NK-92 treated with Interleukin-12 subunit alpha and Interleukin-12 subunit beta, amount 100 ng/mL, for 24 hours (cell line): ENCODE measurements at regions not wholly inside any gene's neighbourhood (a gene's known extent, or its start where the extent isn't known, plus 50 kb on each side); places are given as distances from the start of the nearest gene placed in this dataset.
"Not testable (repeated sequence)": the region's sequence is repeated elsewhere in the genome, so short reads cannot be mapped to it uniquely, and the experiment has no call there.

Source experiments
- DNase-seq: peaks from one replicate; lab custom pipeline; 2025; lab: John Stamatoyannopoulos, UW

DNA sequence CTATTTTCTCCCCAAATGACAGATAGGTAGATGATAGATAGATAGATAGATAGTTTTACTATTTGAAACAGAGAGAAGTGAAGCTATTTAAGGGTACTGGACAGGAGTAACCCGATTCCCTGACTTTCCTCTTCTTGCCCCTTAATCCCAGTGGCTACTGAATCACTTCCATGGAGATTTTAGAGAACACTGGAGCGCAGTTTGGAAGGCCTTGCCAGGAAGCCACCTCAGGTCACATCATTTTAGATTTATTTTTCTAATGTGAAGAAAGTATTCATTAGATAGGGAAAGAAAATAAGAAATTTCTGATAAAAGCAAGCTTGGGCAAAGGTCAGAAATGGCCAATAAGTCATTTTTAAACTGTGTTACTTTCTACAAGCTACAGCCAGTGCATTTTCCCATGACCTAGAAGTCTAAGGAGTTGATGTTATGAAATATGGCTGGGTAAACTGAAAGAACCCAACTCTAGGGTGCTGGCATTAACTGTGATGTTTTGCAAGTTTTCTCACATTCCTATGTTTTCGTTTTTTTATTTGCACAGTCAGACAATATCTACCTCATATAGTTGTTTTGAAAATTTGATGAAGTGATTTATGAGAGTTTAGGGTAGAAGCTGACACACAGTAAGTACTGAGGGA, 544.7 kb upstream of the PTGER4 start:
- no peak for DNase-seq

GRCh38 chr5:40124367-40124766, 555.3 kb upstream of the PTGER4 start:
- no peak for DNase-seq

GRCh38 chr5:40121236-40121635, 558.5 kb upstream of the PTGER4 start:
- DNase-seq, result no peak

DNA sequence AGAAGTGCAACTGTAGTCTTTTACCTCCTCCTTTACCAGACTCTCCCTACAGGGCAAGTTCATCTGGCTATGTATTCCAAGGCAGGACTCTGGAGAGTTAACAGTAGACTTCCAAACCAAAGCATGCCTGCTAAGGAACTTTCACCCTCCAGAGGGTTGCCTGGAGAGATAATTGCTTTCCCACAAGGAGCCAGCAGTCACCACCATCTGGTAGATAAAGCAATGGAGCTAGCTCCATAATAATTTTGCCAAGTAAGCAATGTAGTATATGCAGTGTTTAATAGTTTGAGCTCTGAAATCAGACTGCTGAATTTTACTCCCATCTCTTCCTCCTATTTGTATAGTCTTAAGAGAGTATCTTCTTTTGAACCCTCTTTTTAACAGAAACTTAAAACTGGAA, 566.8 kb upstream of the PTGER4 start:
- no peak for DNase-seq

GRCh38 chr5:40111036-40111435, 568.7 kb upstream of the PTGER4 start:
- DNase-seq, result not testable (repeated sequence)

GRCh38 chr5:40108764-40109390, 570.8 kb upstream of the PTGER4 start:
- not testable (repeated sequence) for DNase-seq

DNA sequence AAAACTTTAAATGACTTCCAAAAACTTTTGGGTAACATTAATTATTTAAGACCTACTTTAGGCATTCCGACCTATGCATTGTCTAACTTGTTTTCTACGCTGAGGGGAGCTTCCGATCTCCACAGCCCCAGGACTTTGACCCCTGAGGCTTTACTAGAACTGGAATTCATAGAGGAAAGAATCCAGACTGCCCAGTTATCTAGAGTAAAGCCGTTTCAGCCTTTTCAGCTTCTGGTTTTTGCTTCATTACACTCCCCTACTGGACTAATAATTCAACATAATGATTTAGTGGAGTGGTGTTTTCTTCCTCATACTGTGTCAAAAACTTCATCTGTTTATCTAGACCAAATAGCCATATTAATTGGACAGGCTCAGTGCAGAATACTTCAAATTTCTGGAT, 571.9 kb upstream of the PTGER4 start:
- not testable (repeated sequence) for DNase-seq

DNA sequence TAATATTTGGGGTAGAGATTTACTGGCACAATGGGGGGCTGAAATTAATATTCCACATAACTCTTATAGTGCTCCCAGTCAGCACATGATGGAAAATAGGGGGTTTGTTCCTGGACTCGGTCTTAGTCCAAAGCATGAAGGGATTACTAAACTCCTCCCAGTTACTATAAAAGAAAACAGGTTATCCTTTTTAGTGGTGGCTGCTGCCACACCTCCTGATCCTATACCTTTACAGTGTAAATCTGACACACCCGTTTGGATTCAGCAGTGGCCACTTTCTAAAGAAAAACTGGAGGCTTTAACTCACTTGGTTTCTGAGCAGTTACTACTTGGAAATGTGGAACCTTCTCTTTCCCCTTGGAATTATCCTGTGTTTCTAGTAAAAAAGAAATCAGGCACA, 572.9 kb upstream of the PTGER4 start:
- no peak for DNase-seq

GRCh38 chr5:40098313-40098712, 581.4 kb upstream of the PTGER4 start:
- DNase-seq, result no peak

GRCh38 chr5:40093550-40093949, 586.2 kb upstream of the PTGER4 start:
- no peak for DNase-seq

- DNase-seq, result no peak
Observed at GRCh38 chr5:40089269-40089668, 590.4 kb upstream of the PTGER4 start.

DNA sequence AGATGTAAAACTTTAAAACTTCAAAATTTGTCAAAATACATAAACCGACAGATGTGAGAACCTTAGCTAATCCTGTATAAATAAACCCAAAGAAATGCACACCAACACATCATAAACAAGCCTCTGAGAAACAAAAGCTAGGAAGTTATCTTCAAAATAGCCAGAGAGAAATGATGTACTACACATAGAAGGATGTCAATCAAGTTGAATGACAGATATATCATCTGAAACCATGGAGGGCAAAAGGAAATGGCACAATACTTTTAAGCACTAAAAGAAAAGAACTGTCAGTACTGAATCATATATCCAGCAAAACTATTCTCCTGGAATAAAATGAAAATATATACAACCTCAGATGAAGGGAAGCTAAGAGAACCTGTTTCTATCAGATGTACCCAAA, 595.1 kb upstream of the PTGER4 start:
- DNase-seq, result no peak

DNA sequence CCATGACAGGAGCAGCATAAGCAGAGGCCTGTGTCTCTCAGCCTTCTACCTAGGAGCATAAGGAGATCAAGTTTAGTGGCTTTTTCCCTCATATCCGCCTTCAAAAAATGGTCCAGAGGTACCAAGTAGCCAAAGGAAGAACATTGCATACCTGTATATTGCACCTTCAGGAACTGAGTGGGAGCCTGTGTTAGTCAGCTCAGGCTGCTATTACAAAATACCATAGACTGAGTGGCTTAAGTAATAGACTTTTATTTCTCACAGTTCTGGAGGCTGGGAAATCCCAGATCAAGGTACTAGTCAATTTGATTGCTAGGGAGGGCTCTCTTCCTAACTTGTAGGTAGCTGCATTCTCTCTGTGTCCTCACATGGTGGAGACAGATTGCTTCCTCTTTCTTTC, 597.4 kb upstream of the PTGER4 start:
- DNase-seq, result no peak

GRCh38 chr5:40080191-40080590, 599.5 kb upstream of the PTGER4 start:
- DNase-seq, result no peak

DNA sequence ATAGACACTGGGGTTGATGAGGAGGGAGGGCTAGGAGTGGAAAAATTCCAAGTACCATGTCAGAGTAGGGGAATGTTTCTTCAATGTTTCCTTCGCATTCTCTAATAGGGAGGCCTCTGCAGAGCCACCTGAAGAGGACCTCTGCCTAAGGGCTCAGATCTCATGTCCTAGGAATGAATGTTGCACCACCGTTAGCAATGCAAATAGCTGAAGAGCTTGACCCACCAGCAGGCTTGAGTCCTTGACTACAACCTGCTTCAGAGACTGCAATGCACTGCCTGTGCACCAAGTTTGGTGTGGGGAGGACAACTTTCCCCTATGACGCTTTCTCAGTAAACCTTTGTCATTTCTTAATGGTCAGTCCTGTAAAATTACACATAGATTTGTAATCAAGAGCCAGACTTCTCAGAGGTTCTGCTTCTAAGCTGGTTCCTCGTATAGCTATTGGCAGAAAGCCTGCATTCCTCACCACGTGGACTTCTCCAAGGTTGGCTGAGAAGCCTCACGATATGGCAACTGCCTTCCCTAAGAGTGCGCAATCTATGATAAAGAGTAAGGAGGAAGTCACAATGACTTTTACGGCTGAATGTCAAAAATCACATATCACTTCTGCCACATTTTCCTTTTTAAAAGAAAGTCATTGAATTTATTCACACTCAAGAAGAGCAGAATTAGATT, 600.7 kb upstream of the PTGER4 start:
- DNase-seq, result no peak

DNA sequence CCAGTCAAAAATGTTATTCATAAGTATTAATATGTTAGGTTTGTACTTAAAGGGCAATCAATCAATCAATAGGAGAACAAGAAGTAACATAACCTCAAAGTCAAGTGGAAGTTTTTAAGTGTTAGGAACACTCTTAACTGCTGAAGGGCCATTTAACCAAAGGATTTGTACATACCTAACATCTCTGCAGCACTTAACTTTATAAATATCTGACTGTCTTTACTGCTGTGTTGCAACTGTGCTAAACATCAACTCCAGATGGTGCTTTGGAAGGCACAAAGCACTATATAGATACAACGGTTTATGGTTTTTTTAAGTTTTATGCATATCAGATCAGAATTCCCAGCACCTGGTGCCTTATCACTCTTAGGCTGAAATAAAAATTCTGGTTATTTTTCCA, 604.9 kb upstream of the PTGER4 start:
- DNase-seq, result no peak

- DNase-seq, result no peak
Observed at GRCh38 chr5:40073927-40074326, 605.8 kb upstream of the PTGER4 start.

DNA sequence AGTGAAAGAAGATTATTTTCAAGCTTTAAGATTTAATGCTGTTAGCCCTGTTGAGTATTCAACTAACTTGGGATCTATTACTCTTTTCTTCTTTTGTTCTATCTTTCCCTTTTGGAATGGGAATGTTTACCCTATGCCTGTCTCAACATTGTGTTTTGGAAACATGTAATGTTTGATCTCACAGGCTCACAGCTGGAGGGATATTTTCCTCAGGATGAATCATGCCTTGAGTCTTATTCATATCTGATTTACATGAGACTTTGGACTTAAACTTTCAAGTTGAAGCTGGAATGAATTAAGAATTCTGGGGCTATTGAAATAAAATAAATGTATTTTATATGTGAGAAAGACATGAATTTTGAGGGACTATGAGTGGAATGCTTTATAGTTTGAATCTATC, 607.8 kb upstream of the PTGER4 start:
- DNase-seq, result no peak

DNA sequence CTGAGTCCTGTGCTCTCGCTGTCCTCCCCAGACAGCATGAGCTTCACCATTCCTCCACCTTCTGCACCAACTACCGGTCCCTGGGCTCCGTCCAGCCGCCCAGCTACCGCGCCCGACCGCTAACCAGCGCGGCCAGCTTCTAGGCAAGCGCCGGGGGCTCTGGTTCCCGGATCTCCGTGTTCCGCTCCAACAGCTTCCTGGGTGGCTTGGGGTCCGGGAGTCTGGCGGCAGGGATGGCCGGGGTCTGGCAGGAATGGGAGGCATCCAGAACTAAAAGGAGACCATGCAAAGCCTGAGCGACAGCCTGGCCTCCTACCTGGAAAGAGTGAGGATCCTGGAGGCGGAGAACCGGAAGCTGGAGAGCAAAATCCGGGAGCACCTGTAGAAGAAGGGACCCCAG, 613.1 kb upstream of the PTGER4 start:
- no peak for DNase-seq

- no peak for DNase-seq
Observed at GRCh38 chr5:40052808-40053207, 626.9 kb upstream of the PTGER4 start.

- no peak for DNase-seq
Observed at GRCh38 chr5:40046792-40047191, 622.0 kb upstream of the DAB2 start.

DNA sequence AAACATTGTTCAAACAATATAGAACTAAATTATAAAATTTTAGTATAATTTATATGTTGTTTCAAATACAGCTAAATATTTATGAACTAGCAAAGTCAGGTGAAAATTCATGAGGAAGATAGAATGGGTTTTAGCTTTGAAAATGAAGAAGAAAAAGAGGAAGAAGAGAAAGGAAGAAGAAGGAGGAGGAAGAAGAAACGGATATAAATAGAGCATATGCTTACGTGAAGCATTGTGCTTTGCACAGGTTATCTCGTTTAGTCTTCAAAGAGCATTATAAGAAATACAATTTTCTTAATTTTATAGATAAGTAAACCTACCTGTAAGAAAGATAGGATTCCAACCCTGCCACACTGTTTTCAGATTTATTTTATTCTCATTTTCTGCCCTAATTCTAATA, 620.6 kb upstream of the DAB2 start:
- no peak for DNase-seq

DNA sequence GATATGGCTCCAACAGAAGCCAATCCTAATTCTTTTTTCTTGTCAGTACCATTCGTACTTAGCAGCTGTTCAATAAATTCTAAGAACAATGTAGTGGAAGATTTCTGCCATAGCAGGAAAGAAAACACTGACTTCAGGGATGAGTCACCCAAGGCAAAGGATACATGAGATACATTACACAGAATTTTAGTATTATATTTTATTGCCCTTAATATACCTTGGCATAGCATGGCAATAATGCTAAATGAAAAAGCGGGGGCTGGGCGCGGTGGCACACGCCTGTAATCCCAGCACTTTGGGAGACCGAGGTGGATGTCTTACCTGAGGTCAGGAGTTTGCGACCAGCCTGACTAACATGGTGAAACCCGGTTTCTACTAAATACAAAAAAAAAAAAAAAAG, 619.1 kb upstream of the DAB2 start:
- DNase-seq, result no peak

- DNase-seq, result no peak
Observed at GRCh38 chr5:40041452-40041851, 616.7 kb upstream of the DAB2 start.
